ENCODE measurements at regions not wholly inside any gene's neighbourhood (a gene's known extent, or its start where the extent isn't known, plus 50 kb on each side); places are given as distances from the start of the nearest gene placed in this dataset.

- TF ChIP-seq, protein P1, sequence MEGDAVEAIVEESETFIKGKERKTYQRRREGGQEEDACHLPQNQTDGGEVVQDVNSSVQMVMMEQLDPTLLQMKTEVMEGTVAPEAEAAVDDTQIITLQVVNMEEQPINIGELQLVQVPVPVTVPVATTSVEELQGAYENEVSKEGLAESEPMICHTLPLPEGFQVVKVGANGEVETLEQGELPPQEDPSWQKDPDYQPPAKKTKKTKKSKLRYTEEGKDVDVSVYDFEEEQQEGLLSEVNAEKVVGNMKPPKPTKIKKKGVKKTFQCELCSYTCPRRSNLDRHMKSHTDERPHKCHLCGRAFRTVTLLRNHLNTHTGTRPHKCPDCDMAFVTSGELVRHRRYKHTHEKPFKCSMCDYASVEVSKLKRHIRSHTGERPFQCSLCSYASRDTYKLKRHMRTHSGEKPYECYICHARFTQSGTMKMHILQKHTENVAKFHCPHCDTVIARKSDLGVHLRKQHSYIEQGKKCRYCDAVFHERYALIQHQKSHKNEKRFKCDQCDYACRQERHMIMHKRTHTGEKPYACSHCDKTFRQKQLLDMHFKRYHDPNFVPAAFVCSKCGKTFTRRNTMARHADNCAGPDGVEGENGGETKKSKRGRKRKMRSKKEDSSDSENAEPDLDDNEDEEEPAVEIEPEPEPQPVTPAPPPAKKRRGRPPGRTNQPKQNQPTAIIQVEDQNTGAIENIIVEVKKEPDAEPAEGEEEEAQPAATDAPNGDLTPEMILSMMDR (IDR thresholded peaks at IDR 0.05): no peak
- TF ChIP-seq POLR2A (IDR thresholded peaks at IDR 0.05) (no peak), EP300 (IDR thresholded peaks at IDR 0.05) (no peak)
Observed at GRCh38 chr18:40109252-40110049, 1845.6 kb upstream of the PIK3C3 start.
